Panc1 (cell line): ENCODE measurements at regions not wholly inside any gene's neighbourhood (a gene's known extent, or its start where the extent isn't known, plus 50 kb on each side); places are given as distances from the start of the nearest gene placed in this dataset.

Experiments
- ATAC-seq: fragments of 200-7000 bp; cut with Tn5 transposase; 2 replicates; pipeline ENCODE4 v1.9.1; 2020; ENCODE audit warnings: mild to moderate bottlenecking, moderate library complexity
- BruUV-seq: library from RNA; stranded (reverse); fragments of 400-500 nt; replicated peaks from 2 replicates; lab custom pipeline; 2021; lab: Mats Ljungman, UMichigan
- CTCF ChIA-PET: fragments of 300-600 bp; sonication (Branson Sonifier 250); formaldehyde crosslinking; loops from one replicate; lab custom pipeline; 2022; ENCODE audit warnings: antibody characterized with exemption; lab: Charles Lee
- POLR2A ChIA-PET: fragments of 300-600 bp; sonication (Branson Sonifier 250); formaldehyde crosslinking; loops from one replicate; lab custom pipeline; 2022; ENCODE audit warnings: antibody characterized with exemption; lab: Charles Lee
- DNase-seq: peaks from one replicate; pipeline ENCODE4 v3.0.0-alpha.2; 2010; ENCODE audit warnings: low read depth, low spot score
- H3K27ac ChIP-seq: 2 replicates; pipeline ENCODE4 v1.5.1; 2011; ENCODE audit warnings: mild to moderate bottlenecking, low read length, inconsistent platforms
- H3K27me3 ChIP-seq: fragments of 200-500 bp; sonication (Bioruptor generic); 2 replicates; pipeline ENCODE4 v1.6.0; 2014; ENCODE audit warnings: low read length, inconsistent platforms; ENCODE audit not compliant: control insufficient read depth, insufficient read depth
- H3K36me3 ChIP-seq: fragments of 200-500 bp; sonication (Bioruptor generic); 2 replicates; pipeline ENCODE4 v1.5.1; 2014; ENCODE audit warnings: inconsistent platforms, mild to moderate bottlenecking, low read length, moderate library complexity; ENCODE audit not compliant: control insufficient read depth, insufficient read depth
- H3K4me1 ChIP-seq: 2 replicates; pipeline ENCODE4 v1.5.1; 2011; ENCODE audit warnings: inconsistent platforms, mild to moderate bottlenecking, low read length, moderate library complexity; ENCODE audit not compliant: control insufficient read depth, insufficient read depth
- H3K4me3 ChIP-seq, 2 experiments: 2 replicates each; pipeline ENCODE4 v1.5.1; 2011 to 2012; ENCODE audit warnings: low read depth in 2 of 2, low read length in 2 of 2, mild to moderate bottlenecking in 2 of 2, inconsistent platforms in 1 of 2, moderate library complexity in 1 of 2
- H3K9me3 ChIP-seq: fragments of 200-500 bp; sonication (Bioruptor generic); 2 replicates; pipeline ENCODE4 v1.5.1; 2014; ENCODE audit warnings: low read depth, mild to moderate bottlenecking, inconsistent platforms, low read length, moderate library complexity; ENCODE audit not compliant: control insufficient read depth, insufficient read depth
- POLR2AphosphoS5 ChIP-seq: IDR thresholded peaks from 2 replicates; pipeline ENCODE4 v1.6.1; 2012; ENCODE audit warnings: mild to moderate bottlenecking, low read depth, low read length, moderate library complexity
- SIN3A ChIP-seq: IDR thresholded peaks from 2 replicates; pipeline ENCODE4 v1.6.1; 2012; ENCODE audit warnings: low read depth, mild to moderate bottlenecking, low read length, moderate library complexity, borderline replicate concordance; ENCODE audit not compliant: insufficient read depth
- TCF7L2 ChIP-seq: IDR thresholded peaks from 2 replicates; pipeline ENCODE4 v1.6.1; 2011; ENCODE audit warnings: mild to moderate bottlenecking, low read depth, low read length, inconsistent platforms
- in situ Hi-C: cut with HindIII; loops from 2 replicates; pipeline ENCODE4 v1.10.0; 2016; ENCODE audit warnings: low sequenced_read_pairs, low pct_unique_long_range_greater_than_20kb
- intact Hi-C: fragments of 100-400 bp; cut with micrococcal nuclease; formaldehyde crosslinking; loops from one replicate; pipeline ENCODE4 v1.10.0; 2022; ENCODE audit not compliant: unreplicated experiment
- TF ChIP-seq, protein P1 (sequence below): fragments of 450-650 bp; IDR thresholded peaks from 2 replicates; pipeline ENCODE4 v1.5.1; 2017; ENCODE audit warnings: mild to moderate bottlenecking
- TF ChIP-seq, protein P2 (sequence below), 2 experiments: IDR thresholded peaks; 2 replicates each; pipeline ENCODE4 v1.6.1; 2011 to 2012; ENCODE audit warnings: low read depth in 2 of 2, control low read depth in 1 of 2, low read length in 1 of 2, mild to moderate bottlenecking in 1 of 2, moderate library complexity in 1 of 2; ENCODE audit not compliant: insufficient read depth in 1 of 2

DNA sequence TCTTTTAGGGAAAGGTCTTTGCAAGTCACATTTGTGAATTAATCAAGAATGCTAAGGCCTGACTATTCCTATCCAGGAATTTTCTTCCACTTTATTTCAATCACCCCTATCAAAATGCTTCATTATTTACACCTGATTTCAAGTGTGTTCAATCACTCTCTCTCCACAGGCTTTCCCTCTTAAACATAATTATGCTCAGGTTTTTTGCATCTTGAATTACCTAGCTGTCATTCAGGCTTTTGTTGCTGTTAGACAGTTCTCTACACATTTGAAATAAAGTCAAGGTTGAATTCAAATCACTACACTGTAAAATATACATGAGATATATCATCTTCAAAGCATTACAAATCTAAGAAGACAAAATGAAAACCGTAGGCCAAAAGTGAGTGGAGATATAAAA is 941.3 kb upstream of the SLITRK1 start:
- Histone ChIP-seq H3K27me3 (no peaks in the 10 kb centered on the region), H3K9me3 (no peaks in the 10 kb centered on the region), H3K27ac (no peak overlapping the region), H3K4me3 (no peak overlapping the region), H3K36me3 (no peaks in the 10 kb centered on the region), H3K4me1 (no peaks in the 10 kb centered on the region)
- ATAC-seq (no peak), DNase-seq (no peak)
- in situ Hi-C loops (no loop called here), intact Hi-C loops (no loop called here)
- POLR2A ChIA-PET, result no interaction called here
- CTCF ChIA-PET, result no interaction called here
- BruUV-seq, result no TSS peak
- TF ChIP-seq, protein P1, sequence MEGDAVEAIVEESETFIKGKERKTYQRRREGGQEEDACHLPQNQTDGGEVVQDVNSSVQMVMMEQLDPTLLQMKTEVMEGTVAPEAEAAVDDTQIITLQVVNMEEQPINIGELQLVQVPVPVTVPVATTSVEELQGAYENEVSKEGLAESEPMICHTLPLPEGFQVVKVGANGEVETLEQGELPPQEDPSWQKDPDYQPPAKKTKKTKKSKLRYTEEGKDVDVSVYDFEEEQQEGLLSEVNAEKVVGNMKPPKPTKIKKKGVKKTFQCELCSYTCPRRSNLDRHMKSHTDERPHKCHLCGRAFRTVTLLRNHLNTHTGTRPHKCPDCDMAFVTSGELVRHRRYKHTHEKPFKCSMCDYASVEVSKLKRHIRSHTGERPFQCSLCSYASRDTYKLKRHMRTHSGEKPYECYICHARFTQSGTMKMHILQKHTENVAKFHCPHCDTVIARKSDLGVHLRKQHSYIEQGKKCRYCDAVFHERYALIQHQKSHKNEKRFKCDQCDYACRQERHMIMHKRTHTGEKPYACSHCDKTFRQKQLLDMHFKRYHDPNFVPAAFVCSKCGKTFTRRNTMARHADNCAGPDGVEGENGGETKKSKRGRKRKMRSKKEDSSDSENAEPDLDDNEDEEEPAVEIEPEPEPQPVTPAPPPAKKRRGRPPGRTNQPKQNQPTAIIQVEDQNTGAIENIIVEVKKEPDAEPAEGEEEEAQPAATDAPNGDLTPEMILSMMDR, result no peak
- TF ChIP-seq, protein P2, sequence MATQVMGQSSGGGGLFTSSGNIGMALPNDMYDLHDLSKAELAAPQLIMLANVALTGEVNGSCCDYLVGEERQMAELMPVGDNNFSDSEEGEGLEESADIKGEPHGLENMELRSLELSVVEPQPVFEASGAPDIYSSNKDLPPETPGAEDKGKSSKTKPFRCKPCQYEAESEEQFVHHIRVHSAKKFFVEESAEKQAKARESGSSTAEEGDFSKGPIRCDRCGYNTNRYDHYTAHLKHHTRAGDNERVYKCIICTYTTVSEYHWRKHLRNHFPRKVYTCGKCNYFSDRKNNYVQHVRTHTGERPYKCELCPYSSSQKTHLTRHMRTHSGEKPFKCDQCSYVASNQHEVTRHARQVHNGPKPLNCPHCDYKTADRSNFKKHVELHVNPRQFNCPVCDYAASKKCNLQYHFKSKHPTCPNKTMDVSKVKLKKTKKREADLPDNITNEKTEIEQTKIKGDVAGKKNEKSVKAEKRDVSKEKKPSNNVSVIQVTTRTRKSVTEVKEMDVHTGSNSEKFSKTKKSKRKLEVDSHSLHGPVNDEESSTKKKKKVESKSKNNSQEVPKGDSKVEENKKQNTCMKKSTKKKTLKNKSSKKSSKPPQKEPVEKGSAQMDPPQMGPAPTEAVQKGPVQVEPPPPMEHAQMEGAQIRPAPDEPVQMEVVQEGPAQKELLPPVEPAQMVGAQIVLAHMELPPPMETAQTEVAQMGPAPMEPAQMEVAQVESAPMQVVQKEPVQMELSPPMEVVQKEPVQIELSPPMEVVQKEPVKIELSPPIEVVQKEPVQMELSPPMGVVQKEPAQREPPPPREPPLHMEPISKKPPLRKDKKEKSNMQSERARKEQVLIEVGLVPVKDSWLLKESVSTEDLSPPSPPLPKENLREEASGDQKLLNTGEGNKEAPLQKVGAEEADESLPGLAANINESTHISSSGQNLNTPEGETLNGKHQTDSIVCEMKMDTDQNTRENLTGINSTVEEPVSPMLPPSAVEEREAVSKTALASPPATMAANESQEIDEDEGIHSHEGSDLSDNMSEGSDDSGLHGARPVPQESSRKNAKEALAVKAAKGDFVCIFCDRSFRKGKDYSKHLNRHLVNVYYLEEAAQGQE (IDR thresholded peaks at IDR 0.05; ENCODE audit: insufficient read depth in 1 of 2, low read depth in 2 of 2, low read length in 1 of 2), result no peak
- TF ChIP-seq SIN3A (no peak), TCF7L2 (no peak), POLR2AphosphoS5 (no peak)

DNA sequence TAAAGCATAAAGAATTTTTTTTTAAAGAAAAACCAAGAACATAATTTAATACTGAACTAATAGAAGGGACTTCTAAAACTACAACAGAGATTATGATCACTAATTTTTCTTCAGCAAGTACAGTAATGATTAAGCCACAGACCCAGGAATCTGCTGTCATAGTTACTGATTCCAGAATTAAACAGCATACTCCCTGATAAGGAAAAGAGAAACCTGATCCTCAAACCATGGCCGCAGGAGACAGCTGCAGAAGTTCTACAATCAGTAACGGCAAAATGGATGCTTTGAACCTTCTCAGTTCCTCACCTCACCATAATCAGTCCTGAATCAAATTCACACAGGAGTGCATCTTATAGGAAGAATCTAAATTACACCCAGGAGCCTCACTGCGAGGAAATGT is 939.0 kb upstream of the SLITRK1 start:
- DNase-seq (no peak), ATAC-seq (no peak)
- Histone ChIP-seq H3K9me3 (no peaks in the 10 kb centered on the region), H3K36me3 (no peaks in the 10 kb centered on the region), H3K4me1 (no peaks in the 10 kb centered on the region), H3K27ac (no peak overlapping the region), H3K4me3 (no peak overlapping the region), H3K27me3 (no peaks in the 10 kb centered on the region)
- no TSS peak for BruUV-seq
- intact Hi-C loops (no loop called here), in situ Hi-C loops (no loop called here)
- ChIA-PET POLR2A (no interaction called here), CTCF (no interaction called here)
- TF ChIP-seq, protein P2 (IDR thresholded peaks at IDR 0.05; ENCODE audit: insufficient read depth in 1 of 2, low read depth in 2 of 2, low read length in 1 of 2), result no peak
- TF ChIP-seq SIN3A, result no peak
- TF ChIP-seq, protein P1, result no peak
- no peak for TF ChIP-seq TCF7L2
- no peak for TF ChIP-seq POLR2AphosphoS5
